SK-N-SH (cell line): ENCODE measurements at regions not wholly inside any gene's neighbourhood (a gene's known extent, or its start where the extent isn't known, plus 50 kb on each side); places are given as distances from the start of the nearest gene placed in this dataset.

Experiments used
- CTCF ChIA-PET: fragments of 300-600, 350-600 bp; formaldehyde crosslinking; extraction: SDS; loops from one replicate; lab custom pipeline; 2021; lab: Yijun Ruan, JAX
- POLR2A ChIA-PET: fragments of 350-600 bp; sonication (Branson Sonifier 250); formaldehyde crosslinking; extraction: SDS; loops from one replicate; lab custom pipeline; 2020; ENCODE audit warnings: antibody characterized with exemption, inconsistent platforms; lab: Yijun Ruan, JAX
- DNase-seq: peaks from one replicate; pipeline ENCODE4 v3.0.0; 2012
- H2AFZ ChIP-seq: fragments of 200-600 bp; sonication (generic); 2 replicates; pipeline ENCODE4 v1.8.1; 2016; ENCODE audit warnings: antibody characterized with exemption, mild to moderate bottlenecking, low read depth
- H3F3A ChIP-seq: fragments of 200-600 bp; sonication (generic); replicated peaks from 2 replicates; pipeline ENCODE3; 2016; ENCODE audit warnings: antibody characterized with exemption, mild to moderate bottlenecking; ENCODE audit not compliant: insufficient read depth
- H3K27ac ChIP-seq, 2 experiments: fragments of 200-500 bp in 1 of 2; fragments of 200-600 bp in 1 of 2; sonication (Bioruptor generic) in 1 of 2; sonication (generic), shearing (Covaris generic) in 1 of 2; 2 replicates each; pipeline versions ENCODE4 v1.5.1 to v1.6.1; 2014 to 2016; ENCODE audit warnings: low read depth in 2 of 2, inconsistent platforms in 1 of 2, low read length in 1 of 2, mild to moderate bottlenecking in 1 of 2, mixed read lengths in 1 of 2
- H3K27me3 ChIP-seq: fragments of 200-600 bp; sonication (generic), shearing (Covaris generic); 2 replicates; pipeline ENCODE4 v1.6.1; 2016; ENCODE audit warnings: mixed run types; ENCODE audit not compliant: insufficient read depth
- H3K36me3 ChIP-seq, 2 experiments: fragments of 200-500 bp in 1 of 2; fragments of 200-600 bp in 1 of 2; sonication (Bioruptor generic) in 1 of 2; sonication (generic) in 1 of 2; replicated peaks in 1 of 2; 2 replicates each; pipeline versions ENCODE3 to v1.5.1; 2014 to 2016; ENCODE audit warnings: low read length in 1 of 2, mild to moderate bottlenecking in 1 of 2; ENCODE audit not compliant: insufficient read depth in 2 of 2, control insufficient read depth in 1 of 2
- H3K4me1 ChIP-seq, 2 experiments: fragments of 200-500 bp in 1 of 2; fragments of 200-600 bp in 1 of 2; sonication (Bioruptor generic) in 1 of 2; sonication (generic), shearing (Covaris generic) in 1 of 2; 2 replicates each; pipeline versions ENCODE4 v1.5.1 to v1.6.1; 2014 to 2016; ENCODE audit warnings: low read depth in 1 of 2, low read length in 1 of 2, mixed run types in 1 of 2; ENCODE audit not compliant: insufficient read depth in 2 of 2, control insufficient read depth in 1 of 2
- H3K4me2 ChIP-seq: fragments of 200-600 bp; sonication (generic), shearing (Covaris generic); 2 replicates; pipeline ENCODE4 v1.6.1; 2017; ENCODE audit warnings: mixed run types
- H3K4me3 ChIP-seq, 2 experiments: fragments of 200-500 bp in 1 of 2; fragments of 200-600 bp in 1 of 2; sonication (Bioruptor generic) in 1 of 2; sonication (generic), shearing (Covaris generic) in 1 of 2; 2 replicates each; pipeline versions ENCODE4 v1.5.1 to v1.8.1; 2014 to 2016; ENCODE audit warnings: low read depth in 2 of 2, inconsistent platforms in 1 of 2, low read length in 1 of 2, mild to moderate bottlenecking in 1 of 2, mixed read lengths in 1 of 2, moderate library complexity in 1 of 2
- H3K79me2 ChIP-seq: fragments of 200-600 bp; sonication (generic); 2 replicates; pipeline ENCODE4 v1.8.1; 2017; ENCODE audit warnings: mild to moderate bottlenecking; ENCODE audit not compliant: insufficient read depth
- H3K9ac ChIP-seq: fragments of 200-600 bp; sonication (generic); 2 replicates; pipeline ENCODE4 v1.6.1; 2017; ENCODE audit warnings: mixed run types
- H3K9me2 ChIP-seq: fragments of 200-600 bp; sonication (generic); 2 replicates; pipeline ENCODE4 v1.6.1; 2017; ENCODE audit warnings: mixed run types
- H3K9me3 ChIP-seq: fragments of 200-600 bp; sonication (generic); 2 replicates; pipeline ENCODE4 v1.6.1; 2017; ENCODE audit warnings: mixed run types, mild to moderate bottlenecking, moderate library complexity
- H4K20me1 ChIP-seq: fragments of 200-600 bp; sonication (generic); 2 replicates; pipeline ENCODE4 v1.6.1; 2017; ENCODE audit warnings: mild to moderate bottlenecking, mixed run types; ENCODE audit not compliant: insufficient read depth
- ELF1 ChIP-seq: IDR thresholded peaks from 2 replicates; pipeline ENCODE4 v1.4.0; 2012
- FOXM1 ChIP-seq: IDR thresholded peaks from 2 replicates; pipeline ENCODE4 v1.4.0; 2012; ENCODE audit warnings: low read depth, mild to moderate bottlenecking
- MEF2A ChIP-seq: IDR thresholded peaks from 2 replicates; pipeline ENCODE4 v1.4.0; 2012; ENCODE audit warnings: low read depth, borderline replicate concordance
- PBX3 ChIP-seq: IDR thresholded peaks from 2 replicates; pipeline ENCODE4; 2012
- POLR2AphosphoS5 ChIP-seq: IDR thresholded peaks from 2 replicates; pipeline ENCODE4 v1.6.1; 2012; ENCODE audit warnings: low read depth, low read length
- RCOR1 ChIP-seq: fragments of 150-350 bp; IDR thresholded peaks from 2 replicates; pipeline ENCODE4 v1.6.1; 2017; ENCODE audit warnings: antibody characterized with exemption, low read length
- SIN3A ChIP-seq: IDR thresholded peaks from 2 replicates; pipeline ENCODE4 v1.6.1; 2012; ENCODE audit warnings: low read depth, mild to moderate bottlenecking, low read length, moderate library complexity, borderline replicate concordance
- SMC3 ChIP-seq: IDR thresholded peaks from 2 replicates; pipeline ENCODE4 v1.6.1; 2012; ENCODE audit warnings: low read depth, low read length, improper control_type of control experiment
- TCF12 ChIP-seq: IDR thresholded peaks from 2 replicates; pipeline ENCODE4 v1.4.0; 2012
- YY1 ChIP-seq: IDR thresholded peaks from 2 replicates; pipeline ENCODE4 v1.4.0; 2012; ENCODE audit warnings: low read depth, mild to moderate bottlenecking
- WGBS: methylation state at CpG from one replicate; pipeline ENCODE4 v1.1.6; 2017; ENCODE audit warnings: low lambda C conversion rate; 5-methylcytosine and 5-hydroxymethylcytosine counted together
- TF ChIP-seq, protein P1 (sequence below): IDR thresholded peaks from 2 replicates; pipeline ENCODE4 v1.4.0; 2012; ENCODE audit warnings: low read depth
- TF ChIP-seq, protein P2 (sequence below): fragments of 150-350 bp; IDR thresholded peaks from 2 replicates; pipeline ENCODE4 v1.6.1; 2016; ENCODE audit warnings: mild to moderate bottlenecking, low read depth, low read length

DNA sequence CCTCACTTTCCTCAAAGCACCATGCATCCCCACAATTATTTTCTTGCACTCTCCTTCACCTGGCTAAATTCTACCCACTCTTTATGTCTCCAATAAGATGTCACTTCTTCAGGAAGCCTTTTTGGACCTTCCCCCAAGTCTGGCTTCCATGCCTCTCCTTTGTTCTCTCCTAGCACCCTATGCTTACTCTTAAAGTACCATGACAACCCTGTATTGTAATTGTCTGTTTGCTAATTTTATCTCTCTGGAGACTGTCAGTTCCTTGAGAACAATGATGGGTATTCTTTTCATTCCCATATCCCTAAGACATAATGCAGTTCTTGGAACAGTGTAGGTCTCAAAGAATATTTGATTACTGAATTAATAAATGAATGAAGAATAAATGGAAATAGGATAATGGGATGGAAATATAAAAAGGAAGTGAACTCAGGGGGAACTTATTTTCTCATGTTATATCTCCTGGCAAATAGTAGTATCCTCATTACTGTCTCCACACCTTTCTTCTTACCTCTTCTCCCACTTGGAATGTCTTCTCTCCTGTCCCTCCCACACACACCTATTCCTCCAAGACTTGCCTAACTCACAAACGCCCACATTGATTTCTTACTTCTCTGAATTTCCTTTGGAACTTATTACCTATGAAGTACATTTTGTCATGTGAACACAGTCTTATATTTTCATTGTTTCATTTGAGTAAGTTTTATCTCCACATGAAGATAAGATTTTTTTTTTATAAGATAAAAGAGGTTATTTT lies 499.1 kb downstream of the NFIB start:
- H3K9ac ChIP-seq = no peak overlapping the region
- TF ChIP-seq SMC3 (no peak), FOXM1 (no peak), PBX3 (no peak), TCF12 (no peak), MEF2A (no peak), POLR2AphosphoS5 (no peak)
- TF ChIP-seq, protein P1, sequence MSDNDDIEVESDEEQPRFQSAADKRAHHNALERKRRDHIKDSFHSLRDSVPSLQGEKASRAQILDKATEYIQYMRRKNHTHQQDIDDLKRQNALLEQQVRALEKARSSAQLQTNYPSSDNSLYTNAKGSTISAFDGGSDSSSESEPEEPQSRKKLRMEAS = no peak
- no peaks in the 10 kb centered on the region for H3K79me2 ChIP-seq
- no peaks in the 10 kb centered on the region for H3F3A ChIP-seq
- H3K27ac ChIP-seq = no peak overlapping the region
- no peak overlapping the region for H3K4me2 ChIP-seq
- POLR2A ChIA-PET = no interaction called here
- DNase-seq = no peak
- WGBS = 41% methylated on average over 1 of the region's 1 CpG
- H2AFZ ChIP-seq = no peak overlapping the region
- no peaks in the 10 kb centered on the region for H3K9me2 ChIP-seq
- H3K4me1 ChIP-seq = no peaks in the 10 kb centered on the region; a peak in 1 of 4 replicates
- H3K4me3 ChIP-seq = no peak overlapping the region
- CTCF ChIA-PET = interaction anchor here (1.5 kb wide), 1 partner anchor 12 kb away, joined by 5 read pairs; no protein-coding TSS in a partner anchor
- H3K27me3 ChIP-seq = no peaks in the 10 kb centered on the region
- H4K20me1 ChIP-seq = no peaks in the 10 kb centered on the region
- no peaks in the 10 kb centered on the region for H3K9me3 ChIP-seq
- no peaks in the 10 kb centered on the region for H3K36me3 ChIP-seq

GRCh38 chr9:13811876-13812275 lies 502.1 kb downstream of the NFIB start:
- H3K9me3 ChIP-seq = no peaks in the 10 kb centered on the region
- no peak for DNase-seq
- no peak overlapping the region for H3K27ac ChIP-seq
- H3K27me3 ChIP-seq = no peaks in the 10 kb centered on the region
- CTCF ChIA-PET = no interaction called here
- no peak overlapping the region for H3K9ac ChIP-seq
- POLR2A ChIA-PET = no interaction called here
- H3F3A ChIP-seq = no peaks in the 10 kb centered on the region
- no peak overlapping the region for H3K4me2 ChIP-seq
- no peaks in the 10 kb centered on the region for H3K36me3 ChIP-seq
- H3K79me2 ChIP-seq = no peaks in the 10 kb centered on the region
- no peak overlapping the region for H2AFZ ChIP-seq
- TF ChIP-seq SMC3 (no peak), YY1 (no peak), PBX3 (no peak), SIN3A (no peak), ELF1 (no peak), RCOR1 (no peak)
- TF ChIP-seq, protein P2, sequence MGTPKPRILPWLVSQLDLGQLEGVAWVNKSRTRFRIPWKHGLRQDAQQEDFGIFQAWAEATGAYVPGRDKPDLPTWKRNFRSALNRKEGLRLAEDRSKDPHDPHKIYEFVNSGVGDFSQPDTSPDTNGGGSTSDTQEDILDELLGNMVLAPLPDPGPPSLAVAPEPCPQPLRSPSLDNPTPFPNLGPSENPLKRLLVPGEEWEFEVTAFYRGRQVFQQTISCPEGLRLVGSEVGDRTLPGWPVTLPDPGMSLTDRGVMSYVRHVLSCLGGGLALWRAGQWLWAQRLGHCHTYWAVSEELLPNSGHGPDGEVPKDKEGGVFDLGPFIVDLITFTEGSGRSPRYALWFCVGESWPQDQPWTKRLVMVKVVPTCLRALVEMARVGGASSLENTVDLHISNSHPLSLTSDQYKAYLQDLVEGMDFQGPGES = no peak
- no peaks in the 10 kb centered on the region for H3K9me2 ChIP-seq
- H3K4me1 ChIP-seq = no peaks in the 10 kb centered on the region; a peak in 1 of 4 replicates
- H4K20me1 ChIP-seq = no peaks in the 10 kb centered on the region
- no peak overlapping the region for H3K4me3 ChIP-seq
